SK-N-SH treated with all-trans-retinoic acid at 6 μM for 48 hours (cell line): ENCODE measurements at regions not wholly inside any gene's neighbourhood (a gene's known extent, or its start where the extent isn't known, plus 50 kb on each side); places are given as distances from the start of the nearest gene placed in this dataset.

Experiments used
- CSRNP3 ChIP-seq: fragments of 250-450 bp; sonication (Bioruptor Pico); IDR thresholded peaks from 2 replicates; pipeline ENCODE4 v1.5.1; 2021; ENCODE audit warnings: mild to moderate bottlenecking, moderate library complexity
- GLIS3 ChIP-seq: fragments of 250-450 bp; sonication (Bioruptor Pico); IDR thresholded peaks from 2 replicates; pipeline ENCODE4 v1.5.0; 2020; ENCODE audit warnings: mild to moderate bottlenecking, moderate library complexity
- PATZ1 ChIP-seq: fragments of 250-450 bp; sonication (Bioruptor Pico); IDR thresholded peaks from 2 replicates; pipeline ENCODE4 v1.8.0; 2020; ENCODE audit warnings: mild to moderate bottlenecking, moderate library complexity, borderline replicate concordance
- TCF4 ChIP-seq: fragments of 250-450 bp; sonication (Bioruptor Pico); IDR thresholded peaks from 2 replicates; pipeline ENCODE4 v1.8.0; 2021; ENCODE audit warnings: mild to moderate bottlenecking, moderate library complexity, borderline replicate concordance

- no peak for TF ChIP-seq TCF4
- no peak for TF ChIP-seq CSRNP3 (CRISPR knock-in tag)
- no peak for TF ChIP-seq PATZ1 (CRISPR knock-in tag)
- TF ChIP-seq GLIS3 (CRISPR knock-in tag): no peak
Measured at GRCh38 chr4:120132935-120133334, 66.3 kb upstream of the MAD2L1 start.
